ENCODE measurements at regions not wholly inside any gene's neighbourhood (a gene's known extent, or its start where the extent isn't known, plus 50 kb on each side); places are given as distances from the start of the nearest gene placed in this dataset.

GRCh38 chr1:18045203-18045602 lies 62.4 kb upstream of the IGSF21 start:
- Histone ChIP-seq H3K27ac (ENCODE audit: low read depth in 1 of 3, low read length in 2 of 3) (no peak overlapping the region), H3K36me3 (ENCODE audit: control insufficient read depth in 3 of 3, insufficient read depth in 2 of 3, low read depth in 1 of 3, low read length in 3 of 3) (no peaks in the 10 kb centered on the region), H3K4me3 (ENCODE audit: low read depth in 1 of 3, low read length in 3 of 3) (no peak overlapping the region), H3K9me3 (ENCODE audit: control insufficient read depth in 2 of 2, insufficient read depth in 1 of 2, low read depth in 1 of 2, low read length in 1 of 2) (no peaks in the 10 kb centered on the region), H3K4me1 (ENCODE audit: control insufficient read depth in 3 of 3, insufficient read depth in 2 of 3, low read depth in 1 of 3, low read length in 2 of 3) (no peaks in the 10 kb centered on the region), H3K27me3 (ENCODE audit: control insufficient read depth in 3 of 3, insufficient read depth in 3 of 3, low read length in 3 of 3) (peaks cover 0 to 4% (median 0%) of the 10 kb centered on the region in 3 donors)
- WGBS, 3 donors = 43 to 59% (median 53%) methylated on average over 5 of the region's 5 CpGs
- FAIRE-seq = no peak
- DNase-seq = no peak

DNA sequence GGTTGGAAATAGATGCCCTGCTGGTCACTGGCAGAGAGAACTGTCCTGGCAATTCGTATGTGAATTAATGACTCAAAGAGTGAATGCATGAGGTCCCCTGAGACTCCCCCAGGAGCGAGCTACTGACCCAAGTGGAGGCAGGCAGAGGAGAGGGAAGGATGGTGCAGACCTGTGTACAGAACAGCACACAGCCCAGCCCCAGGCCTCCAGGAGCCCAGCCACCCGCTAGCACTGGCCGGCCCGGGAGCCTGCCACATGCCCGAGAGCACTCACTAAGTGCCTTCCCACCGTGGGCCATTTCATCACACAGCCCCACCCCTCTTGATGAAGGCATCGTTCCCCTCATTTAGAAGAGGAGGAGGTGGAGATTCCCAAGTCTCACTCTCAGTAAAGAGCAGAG lies 62.0 kb upstream of the IGSF21 start:
- WGBS, 3 donors = 61 to 66% (median 62%) methylated on average over 8 of the region's 8 CpGs
- FAIRE-seq = no peak

GRCh38 chr1:18047122-18047521 lies 60.5 kb upstream of the IGSF21 start:
- FAIRE-seq = no peak
- peaks cover 0 to 4% (median 0%) of the 10 kb centered on the region in 3 donors for H3K27me3 ChIP-seq (ENCODE audit: control insufficient read depth in 3 of 3, insufficient read depth in 3 of 3, low read length in 3 of 3)

More for the DNA sequence above, 62.0 kb upstream of the IGSF21 start:
- Histone ChIP-seq H3K9me3 (ENCODE audit: control insufficient read depth in 2 of 2, insufficient read depth in 1 of 2, low read depth in 1 of 2, low read length in 1 of 2) (no peaks in the 10 kb centered on the region), H3K36me3 (ENCODE audit: control insufficient read depth in 3 of 3, insufficient read depth in 2 of 3, low read depth in 1 of 3, low read length in 3 of 3) (no peaks in the 10 kb centered on the region), H3K4me1 (ENCODE audit: control insufficient read depth in 3 of 3, insufficient read depth in 2 of 3, low read depth in 1 of 3, low read length in 2 of 3) (no peaks in the 10 kb centered on the region), H3K27ac (ENCODE audit: low read depth in 1 of 3, low read length in 2 of 3) (no peak overlapping the region), H3K27me3 (ENCODE audit: control insufficient read depth in 3 of 3, insufficient read depth in 3 of 3, low read length in 3 of 3) (peaks cover 0 to 4% (median 0%) of the 10 kb centered on the region in 3 donors), H3K4me3 (ENCODE audit: low read depth in 1 of 3, low read length in 3 of 3) (no peak overlapping the region)
- no peak for DNase-seq

DNA sequence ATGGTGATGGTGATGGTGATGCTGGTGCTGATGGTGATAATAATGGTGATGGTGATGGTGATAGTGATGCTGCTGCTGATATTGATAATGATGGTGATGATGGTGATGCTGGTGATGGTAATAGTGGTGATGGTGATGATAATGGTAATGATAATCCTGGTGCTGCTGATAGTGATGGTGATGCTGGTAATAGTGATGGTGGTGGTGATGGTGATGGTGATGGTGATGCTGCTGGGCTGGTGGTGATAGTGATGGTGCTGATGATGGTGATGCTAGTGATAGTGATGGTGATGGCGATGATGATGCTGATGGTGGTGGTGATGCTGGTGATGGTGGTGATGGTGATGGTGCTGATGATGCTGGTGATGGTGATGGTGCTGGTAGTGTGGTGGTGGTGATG lies 58.4 kb upstream of the IGSF21 start:
- FAIRE-seq (no peak), DNase-seq (no peak)
- Histone ChIP-seq H3K9me3 (ENCODE audit: control insufficient read depth in 2 of 2, insufficient read depth in 1 of 2, low read depth in 1 of 2, low read length in 1 of 2) (no peaks in the 10 kb centered on the region), H3K4me1 (ENCODE audit: control insufficient read depth in 3 of 3, insufficient read depth in 2 of 3, low read depth in 1 of 3, low read length in 2 of 3) (no peaks in the 10 kb centered on the region), H3K36me3 (ENCODE audit: control insufficient read depth in 3 of 3, insufficient read depth in 2 of 3, low read depth in 1 of 3, low read length in 3 of 3) (no peaks in the 10 kb centered on the region), H3K4me3 (ENCODE audit: low read depth in 1 of 3, low read length in 3 of 3) (no peak overlapping the region), H3K27me3 (ENCODE audit: control insufficient read depth in 3 of 3, insufficient read depth in 3 of 3, low read length in 3 of 3) (no peaks in the 10 kb centered on the region), H3K27ac (ENCODE audit: low read depth in 1 of 3, low read length in 2 of 3) (no peak overlapping the region)
- 80 to 100% (median 93%) methylated on average over 1 of the region's 1 CpG for WGBS, 3 donors

More at GRCh38 chr1:18047122-18047521, 60.5 kb upstream of the IGSF21 start:
- H3K27ac ChIP-seq (ENCODE audit: low read depth in 1 of 3, low read length in 2 of 3) = no peak overlapping the region
- H3K9me3 ChIP-seq (ENCODE audit: control insufficient read depth in 2 of 2, insufficient read depth in 1 of 2, low read depth in 1 of 2, low read length in 1 of 2) = no peaks in the 10 kb centered on the region
- no peak for DNase-seq
- no peak overlapping the region for H3K4me3 ChIP-seq (ENCODE audit: low read depth in 1 of 3, low read length in 3 of 3)
- H3K4me1 ChIP-seq (ENCODE audit: control insufficient read depth in 3 of 3, insufficient read depth in 2 of 3, low read depth in 1 of 3, low read length in 2 of 3) = no peaks in the 10 kb centered on the region
- no peaks in the 10 kb centered on the region for H3K36me3 ChIP-seq (ENCODE audit: control insufficient read depth in 3 of 3, insufficient read depth in 2 of 3, low read depth in 1 of 3, low read length in 3 of 3)
- 76 to 88% (median 80%) methylated on average over 3 of the region's 3 CpGs for WGBS, 3 donors

- no peak for DNase-seq
- FAIRE-seq = no peak
These were observed 54.9 kb upstream of the IGSF21 start for GRCh38 chr1:18052671-18053070.

GRCh38 chr1:18055156-18055555 lies 52.4 kb upstream of the IGSF21 start:
- WGBS, 3 donors = 87 to 92% (median 90%) methylated on average over 14 of the region's 14 CpGs
- DNase-seq = no peak
- no peak for FAIRE-seq
- H3K36me3 ChIP-seq (ENCODE audit: control insufficient read depth in 3 of 3, insufficient read depth in 2 of 3, low read depth in 1 of 3, low read length in 3 of 3) = no peaks in the 10 kb centered on the region
- H3K27me3 ChIP-seq (ENCODE audit: control insufficient read depth in 3 of 3, insufficient read depth in 3 of 3, low read length in 3 of 3) = peaks cover 0 to 4% (median 0%) of the 10 kb centered on the region in 3 donors
- no peaks in the 10 kb centered on the region for H3K9me3 ChIP-seq (ENCODE audit: control insufficient read depth in 2 of 2, insufficient read depth in 1 of 2, low read depth in 1 of 2, low read length in 1 of 2)
- H3K4me1 ChIP-seq (ENCODE audit: control insufficient read depth in 3 of 3, insufficient read depth in 2 of 3, low read depth in 1 of 3, low read length in 2 of 3) = no peaks in the 10 kb centered on the region
- H3K27ac ChIP-seq (ENCODE audit: low read depth in 1 of 3, low read length in 2 of 3) = no peak overlapping the region
- no peak overlapping the region for H3K4me3 ChIP-seq (ENCODE audit: low read depth in 1 of 3, low read length in 3 of 3)

More at GRCh38 chr1:18052671-18053070, 54.9 kb upstream of the IGSF21 start:
- H3K4me3 ChIP-seq (ENCODE audit: low read depth in 1 of 3, low read length in 3 of 3) = no peak overlapping the region
- no peaks in the 10 kb centered on the region for H3K4me1 ChIP-seq (ENCODE audit: control insufficient read depth in 3 of 3, insufficient read depth in 2 of 3, low read depth in 1 of 3, low read length in 2 of 3)
- H3K27ac ChIP-seq (ENCODE audit: low read depth in 1 of 3, low read length in 2 of 3) = no peak overlapping the region
- no peaks in the 10 kb centered on the region for H3K36me3 ChIP-seq (ENCODE audit: control insufficient read depth in 3 of 3, insufficient read depth in 2 of 3, low read depth in 1 of 3, low read length in 3 of 3)
- no peaks in the 10 kb centered on the region for H3K9me3 ChIP-seq (ENCODE audit: control insufficient read depth in 2 of 2, insufficient read depth in 1 of 2, low read depth in 1 of 2, low read length in 1 of 2)
- WGBS, 3 donors = 75 to 86% (median 77%) methylated on average over 8 of the region's 8 CpGs
- no peaks in the 10 kb centered on the region for H3K27me3 ChIP-seq (ENCODE audit: control insufficient read depth in 3 of 3, insufficient read depth in 3 of 3, low read length in 3 of 3)

DNA sequence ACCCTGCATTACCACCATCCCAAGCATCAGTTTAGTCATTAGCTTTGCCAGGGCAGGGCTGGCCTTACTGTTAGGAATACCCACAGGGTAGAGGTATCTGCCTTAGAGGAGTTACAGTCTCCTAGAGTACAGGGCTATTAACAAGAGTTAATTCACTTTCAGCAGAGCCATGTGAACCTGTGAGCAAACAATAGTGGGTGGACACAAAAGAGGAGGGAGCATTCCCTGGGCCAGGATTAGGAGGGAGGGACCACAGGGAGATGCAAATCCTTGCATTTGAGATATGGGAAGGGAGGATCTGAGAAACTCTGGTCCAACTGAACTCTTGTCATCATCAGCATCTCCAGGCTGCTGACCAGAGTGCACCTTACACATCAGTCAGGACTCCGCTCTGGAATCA lies 51.1 kb upstream of the IGSF21 start:
- Histone ChIP-seq H3K36me3 (ENCODE audit: control insufficient read depth in 3 of 3, insufficient read depth in 2 of 3, low read depth in 1 of 3, low read length in 3 of 3) (no peaks in the 10 kb centered on the region), H3K4me1 (ENCODE audit: control insufficient read depth in 3 of 3, insufficient read depth in 2 of 3, low read depth in 1 of 3, low read length in 2 of 3) (no peaks in the 10 kb centered on the region), H3K9me3 (ENCODE audit: control insufficient read depth in 2 of 2, insufficient read depth in 1 of 2, low read depth in 1 of 2, low read length in 1 of 2) (no peaks in the 10 kb centered on the region), H3K4me3 (ENCODE audit: low read depth in 1 of 3, low read length in 3 of 3) (no peak overlapping the region), H3K27ac (ENCODE audit: low read depth in 1 of 3, low read length in 2 of 3) (no peak overlapping the region), H3K27me3 (ENCODE audit: control insufficient read depth in 3 of 3, insufficient read depth in 3 of 3, low read length in 3 of 3) (peaks cover 0 to 4% (median 0%) of the 10 kb centered on the region in 3 donors)
- FAIRE-seq (no peak), DNase-seq (no peak)
- WGBS, 3 donors = 74 to 79% (median 79%) methylated on average over 1 of the region's 1 CpG

DNA sequence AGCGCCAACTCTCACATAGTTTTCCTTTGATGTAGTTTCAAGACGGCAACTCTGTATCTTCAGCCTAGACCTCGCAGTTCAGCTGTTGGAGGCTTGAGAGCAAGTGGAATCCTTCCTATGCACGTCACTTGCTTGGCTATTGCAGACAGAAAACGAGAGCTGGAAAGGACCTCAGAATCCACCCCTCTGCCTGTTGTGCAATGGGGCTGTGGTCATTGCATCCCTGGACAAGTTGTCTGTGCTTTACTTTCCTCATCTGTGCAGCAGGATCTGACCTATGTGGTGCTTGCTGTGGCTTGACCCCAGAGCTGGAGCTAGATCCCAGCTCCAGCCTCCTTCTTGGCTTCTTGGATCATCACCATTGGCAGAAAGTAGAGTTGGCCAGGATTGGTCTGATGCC lies 50.0 kb upstream of the IGSF21 start:
- WGBS, 3 donors = 66 to 76% (median 67%) methylated on average over 5 of the region's 5 CpGs

More for the DNA sequence above, 50.0 kb upstream of the IGSF21 start:
- H3K9me3 ChIP-seq (ENCODE audit: control insufficient read depth in 2 of 2, insufficient read depth in 1 of 2, low read depth in 1 of 2, low read length in 1 of 2) = peaks cover 0 to 3% of the 10 kb centered on the region in 2 donors
- H3K4me3 ChIP-seq (ENCODE audit: low read depth in 1 of 3, low read length in 3 of 3) = no peak overlapping the region
- no peaks in the 10 kb centered on the region for H3K36me3 ChIP-seq (ENCODE audit: control insufficient read depth in 3 of 3, insufficient read depth in 2 of 3, low read depth in 1 of 3, low read length in 3 of 3)
- H3K4me1 ChIP-seq (ENCODE audit: control insufficient read depth in 3 of 3, insufficient read depth in 2 of 3, low read depth in 1 of 3, low read length in 2 of 3) = no peaks in the 10 kb centered on the region
- H3K27me3 ChIP-seq (ENCODE audit: control insufficient read depth in 3 of 3, insufficient read depth in 3 of 3, low read length in 3 of 3) = peaks cover 0 to 4% (median 0%) of the 10 kb centered on the region in 3 donors
- H3K27ac ChIP-seq (ENCODE audit: low read depth in 1 of 3, low read length in 2 of 3) = no peak overlapping the region
- DNase-seq = no peak
- no peak for FAIRE-seq
